NCI-H2196 treated with DMSO at 0.1 percent for 48 hours (cell line): ENCODE measurements at regions not wholly inside any gene's neighbourhood (a gene's known extent, or its start where the extent isn't known, plus 50 kb on each side); places are given as distances from the start of the nearest gene placed in this dataset.

ENCODE experiments used
- DNase-seq: peaks from one replicate; lab custom pipeline; 2025; ENCODE audit not compliant: unreplicated experiment; lab: John Stamatoyannopoulos, UW

DNA sequence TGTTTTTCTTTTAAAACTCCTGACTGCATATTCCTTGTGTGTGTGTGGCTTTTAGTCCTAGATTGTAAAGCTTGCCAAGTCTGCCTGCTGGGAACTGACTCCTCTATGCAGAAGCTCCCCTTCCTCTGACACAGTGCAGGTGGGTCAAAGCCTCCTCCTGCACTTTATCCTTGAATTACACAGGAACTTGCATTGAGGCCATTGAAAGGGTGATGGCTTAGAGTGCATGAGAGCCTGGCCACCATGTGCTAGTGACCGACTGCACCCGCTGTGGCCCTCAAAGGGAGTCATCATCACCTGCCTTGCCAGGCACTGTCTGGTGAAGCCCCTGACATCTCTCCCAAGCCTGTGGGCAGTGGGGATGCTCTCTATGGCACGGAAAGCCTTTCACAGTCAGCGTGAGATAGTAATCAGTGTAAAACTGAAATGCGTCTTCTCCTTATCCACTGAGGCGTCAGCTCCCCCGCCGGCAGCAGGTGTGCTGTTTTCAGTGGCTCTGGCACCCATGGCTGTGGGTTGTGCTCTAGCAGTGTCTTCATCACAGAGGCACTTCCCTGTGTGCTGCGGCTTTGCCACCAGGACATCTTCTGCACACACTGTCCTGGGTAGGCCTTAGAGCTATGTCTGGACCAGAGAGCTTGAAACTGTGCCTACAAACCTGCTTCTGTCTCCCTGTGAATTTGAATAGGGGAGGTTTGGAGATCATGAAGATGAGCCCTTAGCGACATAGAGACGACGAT, 87.9 kb downstream of the THBS2 start:
- no peak for DNase-seq

DNA sequence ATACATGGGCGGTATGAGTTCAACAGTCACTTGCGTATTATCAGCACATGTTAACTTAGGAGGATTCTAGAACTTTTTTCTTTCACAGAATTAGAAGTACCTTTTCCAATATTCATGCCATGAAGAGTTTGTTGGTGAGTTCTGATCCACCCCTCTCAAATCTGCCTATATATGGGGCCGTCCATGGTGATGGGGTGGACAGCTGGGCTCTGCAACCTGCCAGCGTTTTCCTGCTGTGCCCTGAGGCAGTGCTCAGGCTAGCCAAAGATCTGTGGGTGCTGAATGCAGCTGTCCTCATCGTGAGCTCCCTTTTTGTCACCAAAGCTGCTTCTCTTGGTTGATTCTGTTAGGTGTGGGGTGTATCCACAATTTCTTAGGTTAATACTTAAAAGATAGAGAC, 88.7 kb downstream of the THBS2 start:
- DNase-seq, result no peak

DNA sequence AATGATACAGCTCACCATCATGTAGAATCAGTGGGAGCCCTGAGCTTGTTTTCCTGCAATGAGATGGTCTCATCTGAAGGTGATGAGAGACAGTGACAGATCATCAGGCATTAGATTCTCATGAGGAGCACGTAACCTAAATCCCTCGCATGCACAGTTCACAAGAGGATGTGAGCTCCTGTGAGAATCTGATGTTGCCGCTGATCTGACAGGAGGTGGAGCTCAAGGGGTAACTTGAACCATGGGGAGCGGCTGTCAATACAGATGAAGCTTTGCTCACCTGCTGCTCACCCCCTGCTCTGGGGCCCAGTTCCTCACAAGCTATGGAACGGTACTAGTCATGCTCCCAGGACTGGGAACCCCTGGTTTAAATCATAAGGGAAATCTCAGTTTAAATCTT, 89.2 kb downstream of the THBS2 start:
- no peak for DNase-seq

DNA sequence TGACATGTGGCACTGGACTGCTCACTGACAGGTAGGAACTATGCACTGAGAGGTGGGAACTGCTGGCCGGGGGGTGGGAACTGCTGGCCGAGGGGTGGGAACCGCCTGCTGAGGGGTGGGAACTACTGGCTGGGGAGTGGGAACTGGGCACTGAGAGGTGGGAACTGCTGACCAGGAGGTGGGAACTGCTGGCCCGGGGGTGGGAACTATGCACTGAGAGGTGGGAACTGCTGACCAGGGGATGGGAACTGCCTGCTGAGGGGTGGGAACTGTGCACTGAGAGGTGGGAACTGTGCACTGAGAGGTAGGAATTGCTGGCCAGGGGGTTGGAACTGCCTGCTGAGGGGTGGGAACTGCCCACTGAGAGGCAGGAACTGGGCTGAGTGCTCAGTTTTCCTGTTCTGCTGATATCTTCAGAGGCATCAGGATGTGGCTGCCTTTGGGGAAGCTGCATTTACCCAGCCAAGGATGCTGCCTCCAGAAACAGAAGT, 90.2 kb downstream of the THBS2 start:
- DNase-seq, result no peak

DNA sequence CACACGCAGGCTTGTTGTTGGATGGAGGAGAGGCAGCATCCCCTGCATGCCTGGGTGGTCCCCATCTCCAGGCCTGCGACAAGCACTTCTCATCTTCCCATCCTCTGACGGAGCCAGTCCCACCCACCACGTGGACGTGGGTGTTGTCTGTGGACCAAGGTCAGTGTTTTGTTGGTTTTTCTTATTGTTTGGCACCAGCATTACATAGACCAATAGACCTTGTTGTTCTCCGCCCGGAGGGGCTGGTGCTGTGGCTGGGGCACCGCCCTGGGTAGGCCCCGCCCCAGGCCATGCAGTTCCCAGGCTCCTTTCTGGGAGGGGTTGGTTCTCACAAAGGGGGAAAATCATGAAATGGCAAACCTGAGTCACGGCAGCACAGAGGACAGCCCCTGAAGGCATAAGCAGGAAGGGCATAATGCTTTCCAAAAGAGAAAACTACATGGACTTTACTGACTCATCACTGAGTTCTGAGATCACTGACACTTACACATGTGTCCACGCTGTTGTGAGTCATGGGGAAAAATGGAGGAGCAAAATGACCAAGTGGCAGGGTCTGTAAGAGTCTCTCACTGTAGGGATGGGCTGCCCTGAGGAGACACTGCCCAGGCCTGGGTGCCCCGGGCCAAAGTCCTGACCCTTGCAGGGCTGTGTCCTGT, 90.8 kb downstream of the THBS2 start:
- no peak for DNase-seq

DNA sequence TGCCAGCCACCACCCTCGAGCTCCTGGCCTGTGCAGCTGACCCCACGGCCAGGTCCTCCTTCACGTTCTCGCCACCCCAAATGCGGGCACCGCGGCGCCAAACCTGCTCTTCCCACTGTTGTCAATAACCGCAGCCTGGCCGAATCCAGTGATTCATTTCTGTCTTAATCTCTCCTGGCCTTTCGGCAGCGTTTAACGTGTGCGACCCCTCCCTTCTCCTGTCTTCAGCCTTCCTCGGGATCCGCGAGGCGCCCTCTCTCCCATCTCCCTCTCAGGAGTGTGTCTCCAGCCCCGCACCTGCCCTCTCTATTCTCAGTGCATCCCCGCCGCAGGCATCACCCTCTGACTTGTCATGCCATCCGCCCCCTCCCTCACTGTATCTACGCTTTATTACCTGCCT, 91.4 kb downstream of the THBS2 start:
- DNase-seq, result no peak

GRCh38 chr6:169161572-169162167, 92.0 kb downstream of the THBS2 start:
- DNase-seq, result no peak

GRCh38 chr6:169160855-169161560, 92.6 kb downstream of the THBS2 start:
- no peak for DNase-seq

GRCh38 chr6:169160091-169160854, 93.4 kb downstream of the THBS2 start:
- DNase-seq, result no peak

DNA sequence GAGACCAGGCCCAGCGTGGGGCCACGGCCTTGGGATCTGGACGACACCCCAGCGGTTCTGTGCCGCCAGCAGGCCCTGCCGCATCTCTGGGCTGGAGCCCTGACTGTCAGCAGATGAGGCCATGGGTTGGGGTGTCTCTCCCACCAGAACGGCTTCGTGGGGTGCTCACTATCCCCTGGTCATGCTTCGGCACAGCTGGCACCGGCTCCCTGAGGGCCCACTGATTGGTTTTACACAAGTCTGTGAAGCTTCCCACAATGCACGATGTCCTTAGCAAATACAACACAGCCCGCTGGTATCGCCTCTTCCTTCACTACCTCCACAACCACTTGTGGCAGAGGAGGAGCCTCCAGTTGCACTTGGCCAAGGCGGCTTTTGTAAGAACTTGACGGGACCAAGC, 94.3 kb downstream of the THBS2 start:
- DNase-seq, result no peak

GRCh38 chr6:169158691-169159090, 95.0 kb downstream of the THBS2 start:
- DNase-seq, result no peak

DNA sequence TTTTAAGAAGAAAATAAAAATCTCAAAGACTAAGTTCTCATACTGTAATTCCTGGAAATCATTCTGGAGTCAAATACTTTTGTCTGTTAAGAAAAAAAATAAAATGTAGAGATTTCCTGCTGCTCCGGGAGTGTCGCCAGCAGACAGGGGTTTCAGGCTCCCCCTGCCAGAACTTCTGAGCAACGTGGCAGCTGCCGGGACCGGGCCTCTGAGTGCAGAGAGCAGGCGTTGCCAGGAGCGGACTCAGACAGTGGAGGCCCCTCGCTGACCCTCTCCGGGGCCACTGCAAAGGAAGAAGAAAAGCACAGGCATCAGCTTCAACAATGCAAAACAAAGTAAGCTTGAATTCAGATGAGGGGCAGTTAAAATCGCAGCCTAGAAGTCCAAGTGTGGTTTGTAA, 95.5 kb downstream of the THBS2 start:
- no peak for DNase-seq

DNA sequence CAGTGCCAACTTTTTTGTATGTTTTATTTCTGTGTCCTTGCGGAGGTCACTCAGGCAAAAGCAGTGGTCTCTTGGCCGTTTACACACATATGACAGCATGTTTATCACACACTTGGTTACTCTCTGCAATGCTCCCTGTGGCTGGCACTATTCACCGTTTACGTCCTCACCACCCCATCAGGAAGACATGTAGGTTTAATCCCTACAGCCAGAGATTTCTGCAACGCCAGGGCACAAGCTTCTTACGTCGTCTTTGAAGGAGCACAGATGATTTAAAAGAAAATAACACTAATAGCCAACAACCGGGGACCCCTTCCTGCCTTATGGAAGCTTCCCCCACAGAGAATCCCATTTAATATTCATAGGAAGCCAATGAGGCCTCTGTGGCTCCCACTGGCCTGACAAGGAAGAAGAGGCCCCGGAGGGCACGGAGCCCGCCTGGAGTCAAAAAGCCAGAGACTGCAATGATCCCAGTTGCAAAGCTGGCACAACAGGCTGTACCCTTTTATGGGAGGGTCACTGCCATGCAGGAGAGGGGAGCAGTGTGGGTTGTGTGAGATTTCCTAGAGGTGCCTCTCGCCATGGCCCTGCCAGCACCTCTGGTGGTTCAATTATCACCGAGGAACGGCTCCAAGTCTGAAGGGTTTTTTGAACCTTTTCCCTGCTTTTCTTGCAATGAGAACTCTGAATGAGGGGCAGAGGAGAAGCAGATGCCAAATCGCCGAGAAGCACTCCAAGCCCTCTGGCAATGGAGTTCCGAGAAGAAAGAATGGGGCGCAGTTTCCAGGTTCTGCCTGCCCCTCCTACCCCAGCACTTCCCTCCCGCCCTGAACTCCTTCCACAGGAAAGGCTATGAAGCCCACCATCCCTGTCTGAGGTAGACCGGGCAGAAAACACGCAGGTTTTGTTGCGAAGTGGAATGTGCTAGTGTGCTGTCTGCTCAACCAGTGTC, 96.2 kb downstream of the THBS2 start:
- DNase-seq, result no peak

DNA sequence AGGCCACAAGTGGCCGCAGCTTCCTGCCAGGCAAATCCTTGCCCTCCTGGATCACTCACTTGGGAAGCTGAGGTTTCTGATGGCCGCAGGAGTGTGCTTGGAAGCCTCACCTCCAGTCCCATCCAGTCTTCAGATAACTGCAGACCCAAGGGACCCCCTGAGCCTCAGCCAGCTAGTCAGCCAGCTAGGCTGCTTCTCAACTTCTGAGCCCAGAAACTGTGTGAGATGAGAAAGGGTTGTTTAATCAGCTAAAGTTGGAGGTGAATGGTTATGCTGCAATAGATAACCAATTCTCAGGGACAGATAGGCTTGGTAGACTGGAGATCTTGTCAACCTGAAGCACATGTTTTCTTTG, 96.9 kb downstream of the THBS2 start:
- no peak for DNase-seq

DNA sequence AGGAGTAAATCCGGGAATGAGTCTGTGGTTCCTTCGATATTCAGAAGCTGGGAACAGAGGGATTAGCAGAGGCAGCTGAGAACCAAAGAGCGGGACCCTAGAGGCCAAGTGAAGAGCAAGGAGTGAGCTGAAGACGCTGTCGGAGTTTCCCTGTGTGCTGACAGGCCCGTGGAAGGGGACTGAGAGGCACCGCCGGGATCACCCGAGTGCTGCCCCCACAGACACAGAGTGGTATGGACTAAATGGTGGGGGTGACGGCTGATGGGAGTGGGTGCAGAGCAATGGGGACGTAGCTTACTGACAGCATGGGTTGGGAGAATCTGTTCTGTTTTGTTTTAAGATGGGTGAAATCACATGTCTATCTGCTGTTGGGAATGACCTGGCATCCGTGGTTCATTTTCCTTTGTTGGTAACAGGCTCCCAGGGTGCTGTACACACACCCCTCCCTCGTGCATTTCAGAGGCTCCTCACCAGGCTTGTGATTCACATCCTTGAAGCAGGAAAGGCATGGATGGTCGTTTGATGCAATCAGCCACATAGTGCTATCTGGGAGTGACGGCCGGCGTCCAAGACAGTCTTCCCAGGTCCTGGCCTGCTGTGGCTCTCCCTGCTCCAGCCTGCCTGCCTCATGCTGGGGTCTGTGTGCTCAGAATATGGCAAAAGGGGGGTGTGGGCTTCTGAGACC, 97.4 kb downstream of the THBS2 start:
- no peak for DNase-seq

DNA sequence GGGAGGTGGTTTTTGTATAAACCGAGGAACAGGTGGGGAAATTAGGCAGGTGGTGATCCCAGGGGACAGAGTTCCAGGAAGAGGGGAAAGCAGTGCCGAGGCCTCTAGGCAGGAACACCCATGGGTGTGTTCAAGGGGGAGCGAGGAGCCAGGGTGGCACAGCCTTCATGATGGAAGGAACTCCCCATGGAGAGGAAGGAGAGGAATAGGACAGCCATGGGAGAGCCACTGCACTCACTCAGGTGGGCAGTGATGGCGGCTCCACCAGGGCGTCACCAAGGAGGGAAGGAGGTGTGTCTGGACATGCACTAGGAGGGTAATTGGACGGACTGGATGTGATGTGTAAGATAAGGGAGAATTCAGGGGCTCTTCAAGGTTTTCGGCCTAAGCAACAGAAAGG, 98.2 kb downstream of the THBS2 start:
- no peak for DNase-seq

GRCh38 chr6:169153401-169153800, 100.2 kb downstream of the THBS2 start:
- DNase-seq, result no peak

- DNase-seq, result no peak
Measured at GRCh38 chr6:169146521-169146920, 107.1 kb downstream of the THBS2 start.

DNA sequence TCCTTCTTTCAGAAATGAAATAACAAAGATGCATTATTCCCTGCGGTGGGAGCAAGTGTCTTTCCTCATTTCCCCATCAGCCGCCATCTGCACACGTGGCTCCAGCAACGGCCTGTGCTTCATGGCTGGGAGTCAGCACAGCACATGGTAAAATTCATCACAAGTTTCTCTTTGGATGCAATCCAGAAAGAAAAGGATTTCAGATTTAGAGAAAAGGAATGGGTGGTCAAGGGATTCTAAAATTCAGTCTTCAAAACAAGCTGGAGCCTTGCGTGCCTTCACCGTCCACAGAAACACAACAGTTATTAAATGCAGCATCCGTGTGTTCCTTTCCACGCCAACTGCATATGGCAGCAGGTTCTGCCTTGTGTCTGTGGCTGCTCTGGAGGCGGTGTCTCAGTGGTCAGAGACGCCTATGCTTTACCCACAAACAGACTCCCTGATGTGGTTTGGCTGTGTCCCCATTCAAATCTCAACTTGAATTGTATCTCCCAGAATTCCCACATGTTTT, 107.6 kb downstream of the THBS2 start:
- DNase-seq, result no peak
